GM23338 (cell line): ENCODE measurements at regions not wholly inside any gene's neighbourhood (a gene's known extent, or its start where the extent isn't known, plus 50 kb on each side); places are given as distances from the start of the nearest gene placed in this dataset.

ENCODE experiments used
- ATAC-seq: fragments of 200-7000 bp; cut with Tn5 transposase; 3 replicates; pipeline ENCODE4 v1.9.1; 2020
- DNase-seq: peaks from one replicate; pipeline ENCODE4 v3.0.0-alpha.2; 2015; ENCODE audit warnings: low spot score
- H2AFZ ChIP-seq: fragments of 200-600 bp; sonication (generic); 2 replicates; pipeline ENCODE4 v1.8.0; 2016; ENCODE audit warnings: antibody characterized with exemption, mild to moderate bottlenecking, moderate library complexity
- H3F3A ChIP-seq: fragments of 200-600 bp; sonication (generic); replicated peaks from 2 replicates; pipeline ENCODE4 v1.8.0; 2017; ENCODE audit warnings: antibody characterized with exemption, mixed run types, low read depth
- H3K27ac ChIP-seq: fragments of 200-600 bp; sonication (generic); 2 replicates; pipeline ENCODE4 v1.6.1; 2016; ENCODE audit warnings: low read depth
- H3K27me3 ChIP-seq: fragments of 200-600 bp; sonication (generic); 2 replicates; pipeline ENCODE4 v1.8.0; 2016; ENCODE audit warnings: mild to moderate bottlenecking, mixed run types, moderate library complexity; ENCODE audit not compliant: insufficient read depth
- H3K36me3 ChIP-seq: fragments of 200-600 bp; sonication (generic); 2 replicates; pipeline ENCODE4 v1.8.0; 2016; ENCODE audit warnings: mild to moderate bottlenecking; ENCODE audit not compliant: insufficient read depth
- H3K4me1 ChIP-seq: fragments of 200-600 bp; sonication (generic); 2 replicates; pipeline ENCODE4 v1.8.0; 2016; ENCODE audit warnings: mild to moderate bottlenecking, moderate library complexity; ENCODE audit not compliant: insufficient read depth
- H3K4me2 ChIP-seq: fragments of 200-600 bp; sonication (generic); 2 replicates; pipeline ENCODE4 v1.7.1; 2017; ENCODE audit warnings: mixed run types
- H3K4me3 ChIP-seq: fragments of 200-600 bp; sonication (generic); 2 replicates; pipeline ENCODE4 v1.6.1; 2016; ENCODE audit warnings: mixed run types
- H3K79me2 ChIP-seq: fragments of 200-600 bp; sonication (generic); replicated peaks from 2 replicates; pipeline ENCODE4 v1.8.0; 2017; ENCODE audit warnings: mild to moderate bottlenecking; ENCODE audit not compliant: insufficient read depth
- H3K9me2 ChIP-seq: fragments of 200-600 bp; sonication (generic); 2 replicates; pipeline ENCODE4 v1.8.0; 2017; ENCODE audit not compliant: insufficient read depth
- H4K20me1 ChIP-seq: fragments of 200-600 bp; sonication (generic); replicated peaks from 2 replicates; pipeline ENCODE4 v1.8.0; 2017; ENCODE audit warnings: mild to moderate bottlenecking; ENCODE audit not compliant: insufficient read depth
- H3K27ac Mint-ChIP-seq: 2 replicates; pipeline ENCODE4 v1.8.0; 2020; ENCODE audit warnings: inconsistent platforms, mild to moderate bottlenecking, moderate library complexity, mixed read lengths
- H3K27me3 Mint-ChIP-seq: 3 replicates; pipeline ENCODE4 v1.8.0; 2022; ENCODE audit warnings: low read depth, mild to moderate bottlenecking, moderate library complexity, mixed read lengths, inconsistent platforms; ENCODE audit not compliant: insufficient read depth, poor library complexity
- H3K36me3 Mint-ChIP-seq: 3 replicates; pipeline ENCODE4 v1.8.0; 2021; ENCODE audit warnings: low read depth, mild to moderate bottlenecking, inconsistent platforms, moderate library complexity, mixed read lengths
- H3K4me1 Mint-ChIP-seq: 3 replicates; pipeline ENCODE4 v1.8.0; 2020; ENCODE audit warnings: mild to moderate bottlenecking, inconsistent platforms, mixed read lengths
- H3K4me3 Mint-ChIP-seq: 3 replicates; pipeline ENCODE4 v1.8.0; 2021; ENCODE audit warnings: moderate library complexity, mild to moderate bottlenecking, inconsistent platforms, mixed read lengths
- H3K9me3 Mint-ChIP-seq: 3 replicates; pipeline ENCODE4 v1.8.0; 2020; ENCODE audit warnings: moderate library complexity, mild to moderate bottlenecking, inconsistent platforms, mixed read lengths
- CTCF ChIP-seq, 2 experiments: fragments of 200-600 bp in 1 of 2; sonication (generic) in 1 of 2; conservative IDR thresholded peaks; 2 replicates each; pipeline versions ENCODE4 v1.5.1 to v1.6.1; 2016 to 2017; ENCODE audit warnings: antibody characterized with exemption in 2 of 2, low read depth in 2 of 2, mild to moderate bottlenecking in 2 of 2, moderate library complexity in 1 of 2
- EZH2 ChIP-seq: fragments of 200-600 bp; sonication (generic); IDR thresholded peaks from one replicate; pipeline ENCODE4 v1.8.0; 2017; ENCODE audit warnings: antibody characterized with exemption, mild to moderate bottlenecking, low read depth; ENCODE audit not compliant: unreplicated experiment
- NANOG ChIP-seq: IDR thresholded peaks from 2 replicates; pipeline ENCODE4 v1.6.1; 2016; ENCODE audit warnings: antibody characterized with exemption, borderline replicate concordance
- POLR2AphosphoS5 ChIP-seq: IDR thresholded peaks from 2 replicates; pipeline ENCODE4 v1.6.1; 2016; ENCODE audit warnings: antibody characterized with exemption, low read depth
- REST ChIP-seq: IDR thresholded peaks from one replicate; pipeline ENCODE4 v1.6.1; 2018; ENCODE audit warnings: antibody characterized with exemption; ENCODE audit not compliant: unreplicated experiment
- ZNF114 ChIP-seq: fragments of 250-450 bp; sonication (Bioruptor Pico); IDR thresholded peaks from 2 replicates; pipeline ENCODE4 v1.5.0; 2020; ENCODE audit warnings: mild to moderate bottlenecking, moderate library complexity
- ZNF331 ChIP-seq: fragments of 250-450 bp; sonication (Bioruptor Pico); IDR thresholded peaks from 2 replicates; pipeline ENCODE4 v1.5.0; 2020; ENCODE audit warnings: low read depth, mild to moderate bottlenecking, moderate library complexity
- ZNF462 ChIP-seq: fragments of 250-450 bp; sonication (Bioruptor Pico); IDR thresholded peaks from 2 replicates; pipeline ENCODE4 v1.5.0; 2020; ENCODE audit warnings: mild to moderate bottlenecking, moderate library complexity

- TF ChIP-seq ZNF462 (no peak), EZH2 (no peak), POLR2AphosphoS5 (no peak), REST (no peak)
Measured at GRCh38 chr12:59077575-59078426, 157.5 kb upstream of the LRIG3 start (continued).

GRCh38 chr12:59077153-59077552, 156.8 kb upstream of the LRIG3 start:
- ATAC-seq (no peak), DNase-seq (no peak)
- H4K20me1 ChIP-seq: no peaks in the 10 kb centered on the region
- H3K9me2 ChIP-seq: no peaks in the 10 kb centered on the region
- Mint-ChIP-seq H3K36me3 (no peaks in the 10 kb centered on the region), H3K4me3 (no peak overlapping the region), H3K4me1 (no peaks in the 10 kb centered on the region), H3K27me3 (no peaks in the 10 kb centered on the region), H3K9me3 (no peaks in the 10 kb centered on the region), H3K27ac (no peak overlapping the region)
- H3K79me2 ChIP-seq: no peaks in the 10 kb centered on the region
- H3K27ac ChIP-seq: no peak overlapping the region
- no peak overlapping the region for H3K4me2 ChIP-seq
- no peak overlapping the region for H2AFZ ChIP-seq
- H3K4me3 ChIP-seq: no peak overlapping the region
- H3K4me1 ChIP-seq: no peaks in the 10 kb centered on the region
- H3F3A ChIP-seq: no peaks in the 10 kb centered on the region
- H3K36me3 ChIP-seq: no peaks in the 10 kb centered on the region
- no peaks in the 10 kb centered on the region for H3K27me3 ChIP-seq
- TF ChIP-seq EZH2 (no peak), ZNF331 (no peak), NANOG (no peak), REST (no peak), CTCF (conservative IDR thresholded peaks at IDR 0.05; ENCODE audit: low read depth in 2 of 2) (no peak), ZNF114 (CRISPR knock-in tag) (no peak)
